ENCODE measurements at regions not wholly inside any gene's neighbourhood (a gene's known extent, or its start where the extent isn't known, plus 50 kb on each side); places are given as distances from the start of the nearest gene placed in this dataset.

DNA sequence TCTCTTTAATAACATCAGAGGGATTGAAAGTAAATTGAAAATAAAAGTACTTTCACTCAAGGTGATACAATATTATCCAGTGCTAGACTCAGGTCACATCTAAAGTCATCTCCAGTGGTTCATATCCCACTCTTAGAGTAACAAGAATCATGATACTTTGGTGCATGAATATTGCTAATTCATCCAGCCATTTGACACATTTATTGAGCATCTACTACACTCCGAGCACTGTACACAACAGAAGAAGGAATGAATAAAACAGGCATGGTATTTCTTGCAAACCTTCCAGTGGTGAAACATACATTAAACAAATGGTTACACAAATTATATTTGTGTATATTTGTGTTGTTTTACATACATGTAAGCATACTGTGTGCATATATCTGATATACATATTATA, 116.0 kb upstream of the TMCC3 start (continued):
- no peak for TF ChIP-seq RFX3 (CRISPR knock-in tag; IDR thresholded peaks at IDR 0.05)

DNA sequence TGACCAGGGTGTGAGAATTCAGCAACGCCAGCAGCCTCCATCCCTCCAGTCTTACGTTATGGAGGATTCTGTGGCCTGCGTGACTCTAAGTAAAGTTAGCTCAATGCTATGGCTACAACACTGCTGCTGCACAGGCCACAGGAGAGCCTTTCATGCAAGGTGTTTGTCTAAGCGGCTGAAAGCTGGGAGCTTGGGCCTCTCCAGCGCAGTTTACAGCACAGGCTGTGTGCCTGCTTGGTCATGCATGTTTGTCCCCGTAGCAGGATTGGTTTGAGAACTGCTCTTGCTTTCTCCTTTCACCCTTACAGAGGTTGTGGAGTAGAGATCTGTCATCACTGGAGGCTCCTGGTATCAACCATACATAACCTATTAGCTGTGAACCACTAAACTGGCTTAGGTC, 113.1 kb upstream of the TMCC3 start:
- no peaks in the 10 kb centered on the region for H3K36me3 ChIP-seq (replicated peaks in 1 of 2; ENCODE audit: control insufficient read depth in 1 of 2, insufficient read depth in 2 of 2, low read length in 2 of 2)
- ChIA-PET POLR2A (no interaction called here), CTCF (ENCODE audit: low intra/inter-chr PET ratio, low total read pairs) (interaction anchor here (1.6 kb wide), 1 partner anchor 217 kb away, joined by 6 read pairs; no protein-coding TSS in a partner anchor)
- 52% methylated on average over 3 of the region's 6 CpGs for WGBS (ENCODE audit: low lambda C conversion rate)
- no peaks in the 10 kb centered on the region for H3K9me3 ChIP-seq (ENCODE audit: low read length)
- H3K27me3 ChIP-seq (ENCODE audit: control insufficient read depth in 1 of 2, insufficient read depth in 2 of 2, low read length in 2 of 2) = peaks cover 0 to 6% of the 10 kb centered on the region in 2 experiments; a peak in 2 of 5 replicates
- no peak overlapping the region for H3K4me3 ChIP-seq (replicated peaks in 1 of 3; ENCODE audit: insufficient read depth in 1 of 3, low read depth in 2 of 3, low read length in 3 of 3)
- no peak overlapping the region for H3K27ac ChIP-seq (ENCODE audit: extremely low read length, insufficient read depth, low read length)
- no peaks in the 10 kb centered on the region for H3K4me1 ChIP-seq (ENCODE audit: insufficient read depth, low read length)
- DNase-seq (ENCODE audit: low spot score) (no peak), ATAC-seq (no peak), FAIRE-seq (no peak)
- H2AFZ ChIP-seq (ENCODE audit: low read length) = no peak overlapping the region
- intact Hi-C loops (cut with micrococcal nuclease; ENCODE audit: unreplicated experiment) (loop anchor here (5.0 kb wide), 1 partner anchor 216 kb away; no protein-coding TSS in a partner anchor), in situ Hi-C loops (cut with HindIII; ENCODE audit: extremely low pct_ligation_motif_present, low pct_unique_long_range_greater_than_20kb) (loop anchor here (10.0 to 25.0 kb wide), 2 partner anchors 209 to 626 kb away; partner anchors contain the start of gene PLXNC1)
- no peak overlapping the region for H3K9ac ChIP-seq (ENCODE audit: insufficient read depth, low read depth, low read length)
- no TSS peak for BruUV-seq (replicated peaks)
- TF ChIP-seq ZNF546 (CRISPR knock-in tag; conservative IDR thresholded peaks at IDR 0.05) = no peak
- TF ChIP-seq ZNF337 (CRISPR knock-in tag; IDR thresholded peaks at IDR 0.05; ENCODE audit: borderline replicate concordance, low read depth) = no peak
- TF ChIP-seq NFIC (IDR thresholded peaks at IDR 0.05; ENCODE audit: low read length) = no peak
- TF ChIP-seq, protein P1, sequence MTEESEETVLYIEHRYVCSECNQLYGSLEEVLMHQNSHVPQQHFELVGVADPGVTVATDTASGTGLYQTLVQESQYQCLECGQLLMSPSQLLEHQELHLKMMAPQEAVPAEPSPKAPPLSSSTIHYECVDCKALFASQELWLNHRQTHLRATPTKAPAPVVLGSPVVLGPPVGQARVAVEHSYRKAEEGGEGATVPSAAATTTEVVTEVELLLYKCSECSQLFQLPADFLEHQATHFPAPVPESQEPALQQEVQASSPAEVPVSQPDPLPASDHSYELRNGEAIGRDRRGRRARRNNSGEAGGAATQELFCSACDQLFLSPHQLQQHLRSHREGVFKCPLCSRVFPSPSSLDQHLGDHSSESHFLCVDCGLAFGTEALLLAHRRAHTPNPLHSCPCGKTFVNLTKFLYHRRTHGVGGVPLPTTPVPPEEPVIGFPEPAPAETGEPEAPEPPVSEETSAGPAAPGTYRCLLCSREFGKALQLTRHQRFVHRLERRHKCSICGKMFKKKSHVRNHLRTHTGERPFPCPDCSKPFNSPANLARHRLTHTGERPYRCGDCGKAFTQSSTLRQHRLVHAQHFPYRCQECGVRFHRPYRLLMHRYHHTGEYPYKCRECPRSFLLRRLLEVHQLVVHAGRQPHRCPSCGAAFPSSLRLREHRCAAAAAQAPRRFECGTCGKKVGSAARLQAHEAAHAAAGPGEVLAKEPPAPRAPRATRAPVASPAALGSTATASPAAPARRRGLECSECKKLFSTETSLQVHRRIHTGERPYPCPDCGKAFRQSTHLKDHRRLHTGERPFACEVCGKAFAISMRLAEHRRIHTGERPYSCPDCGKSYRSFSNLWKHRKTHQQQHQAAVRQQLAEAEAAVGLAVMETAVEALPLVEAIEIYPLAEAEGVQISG (CRISPR knock-in tag; IDR thresholded peaks at IDR 0.05) = no peak
- TF ChIP-seq, protein P2, sequence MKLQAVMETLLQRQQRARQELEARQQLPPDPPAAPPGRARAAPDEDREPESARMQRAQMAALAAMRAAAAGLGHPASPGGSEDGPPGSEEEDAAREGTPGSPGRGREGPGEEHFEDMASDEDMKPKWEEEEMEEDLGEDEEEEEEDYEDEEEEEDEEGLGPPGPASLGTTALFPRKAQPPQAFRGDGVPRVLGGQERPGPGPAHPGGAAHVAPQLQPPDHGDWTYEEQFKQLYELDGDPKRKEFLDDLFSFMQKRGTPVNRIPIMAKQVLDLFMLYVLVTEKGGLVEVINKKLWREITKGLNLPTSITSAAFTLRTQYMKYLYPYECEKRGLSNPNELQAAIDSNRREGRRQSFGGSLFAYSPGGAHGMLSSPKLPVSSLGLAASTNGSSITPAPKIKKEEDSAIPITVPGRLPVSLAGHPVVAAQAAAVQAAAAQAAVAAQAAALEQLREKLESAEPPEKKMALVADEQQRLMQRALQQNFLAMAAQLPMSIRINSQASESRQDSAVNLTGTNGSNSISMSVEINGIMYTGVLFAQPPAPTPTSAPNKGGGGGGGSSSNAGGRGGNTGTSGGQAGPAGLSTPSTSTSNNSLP (IDR thresholded peaks at IDR 0.05; ENCODE audit: low read depth, low read length) = no peak
- no peak for TF ChIP-seq PHF8 (CRISPR knock-in tag; IDR thresholded peaks at IDR 0.05)
- no peak overlapping the region for H3K4me2 ChIP-seq (ENCODE audit: low read depth, low read length)
- H3K79me2 ChIP-seq (ENCODE audit: insufficient read depth, low read length) = no peaks in the 10 kb centered on the region
- H4K20me1 ChIP-seq (ENCODE audit: insufficient read depth, low read length) = no peaks in the 10 kb centered on the region
